ENCODE measurements at regions not wholly inside any gene's neighbourhood (a gene's known extent, or its start where the extent isn't known, plus 50 kb on each side); places are given as distances from the start of the nearest gene placed in this dataset.
"Not testable (repeated sequence)": the region's sequence is repeated elsewhere in the genome, so short reads cannot be mapped to it uniquely, and the experiment has no call there.

- H3K36me3 Mint-ChIP-seq, DNase-seq, H3K9me3 Mint-ChIP-seq, H3K27me3 Mint-ChIP-seq, H3K4me1 Mint-ChIP-seq, H3K27ac Mint-ChIP-seq, H3K4me3 Mint-ChIP-seq, CTCF ChIA-PET: not testable (repeated sequence)
Measured at GRCh38 chr2:90237923-90238361, 1546.5 kb downstream of the RPIA start.

GRCh38 chr2:90238505-90239230, 1547.2 kb downstream of the RPIA start:
- H3K4me1 Mint-ChIP-seq, H3K27me3 Mint-ChIP-seq, H3K9me3 Mint-ChIP-seq, H3K36me3 Mint-ChIP-seq, CTCF ChIA-PET, H3K4me3 Mint-ChIP-seq, DNase-seq, H3K27ac Mint-ChIP-seq: not testable (repeated sequence)

- H3K27me3 Mint-ChIP-seq, H3K4me1 Mint-ChIP-seq, H3K9me3 Mint-ChIP-seq, H3K36me3 Mint-ChIP-seq, H3K27ac Mint-ChIP-seq, H3K4me3 Mint-ChIP-seq, CTCF ChIA-PET, DNase-seq: not testable (repeated sequence)
Measured at GRCh38 chr2:90239769-90240168, 1548.3 kb downstream of the RPIA start.

GRCh38 chr2:90244902-90245765, 1553.7 kb downstream of the RPIA start:
- H3K27me3 Mint-ChIP-seq, H3K4me3 Mint-ChIP-seq, H3K4me1 Mint-ChIP-seq, DNase-seq, H3K36me3 Mint-ChIP-seq, CTCF ChIA-PET, H3K9me3 Mint-ChIP-seq, H3K27ac Mint-ChIP-seq: not testable (repeated sequence)

- H3K27me3 Mint-ChIP-seq, DNase-seq, H3K36me3 Mint-ChIP-seq, H3K4me1 Mint-ChIP-seq, H3K9me3 Mint-ChIP-seq, H3K27ac Mint-ChIP-seq, CTCF ChIA-PET, H3K4me3 Mint-ChIP-seq: not testable (repeated sequence)
Measured at GRCh38 chr2:90248400-90248799, 1556.9 kb downstream of the RPIA start.

- H3K36me3 Mint-ChIP-seq, CTCF ChIA-PET, H3K4me3 Mint-ChIP-seq, DNase-seq, H3K9me3 Mint-ChIP-seq, H3K4me1 Mint-ChIP-seq, H3K27me3 Mint-ChIP-seq, H3K27ac Mint-ChIP-seq: not testable (repeated sequence)
Measured at GRCh38 chr2:90250350-90250749, 1558.9 kb downstream of the RPIA start.

- CTCF ChIA-PET, H3K4me1 Mint-ChIP-seq, H3K27ac Mint-ChIP-seq, H3K9me3 Mint-ChIP-seq, H3K27me3 Mint-ChIP-seq, H3K4me3 Mint-ChIP-seq, DNase-seq, H3K36me3 Mint-ChIP-seq: not testable (repeated sequence)
Measured at GRCh38 chr2:90251576-90251975, 1560.1 kb downstream of the RPIA start.

- H3K4me1 Mint-ChIP-seq, H3K36me3 Mint-ChIP-seq, DNase-seq, H3K4me3 Mint-ChIP-seq, H3K27me3 Mint-ChIP-seq, CTCF ChIA-PET, H3K27ac Mint-ChIP-seq: not testable (repeated sequence)
- peaks cover 13% of the 10 kb centered on the region for H3K9me3 Mint-ChIP-seq
Measured at GRCh38 chr2:90253306-90253705, 1561.8 kb downstream of the RPIA start.

GRCh38 chr2:90266888-90267287, 1575.4 kb downstream of the RPIA start:
- CTCF ChIA-PET, H3K27me3 Mint-ChIP-seq, H3K9me3 Mint-ChIP-seq, H3K27ac Mint-ChIP-seq, H3K4me1 Mint-ChIP-seq, H3K4me3 Mint-ChIP-seq, DNase-seq, H3K36me3 Mint-ChIP-seq: not testable (repeated sequence)

GRCh38 chr2:90287751-90288150, 1596.3 kb downstream of the RPIA start:
- H3K4me3 Mint-ChIP-seq, H3K4me1 Mint-ChIP-seq, DNase-seq, H3K9me3 Mint-ChIP-seq, CTCF ChIA-PET, H3K27ac Mint-ChIP-seq, H3K27me3 Mint-ChIP-seq, H3K36me3 Mint-ChIP-seq: not testable (repeated sequence)

GRCh38 chr2:90288396-90288795, 1596.9 kb downstream of the RPIA start:
- H3K27ac Mint-ChIP-seq, H3K4me1 Mint-ChIP-seq, H3K36me3 Mint-ChIP-seq, DNase-seq, CTCF ChIA-PET, H3K4me3 Mint-ChIP-seq, H3K27me3 Mint-ChIP-seq, H3K9me3 Mint-ChIP-seq: not testable (repeated sequence)

GRCh38 chr2:90289291-90289980, 1598.0 kb downstream of the RPIA start:
- not testable (repeated sequence) for H3K9me3 Mint-ChIP-seq, H3K27me3 Mint-ChIP-seq

GRCh38 chr2:90290701-90291100, 1599.2 kb downstream of the RPIA start:
- H3K9me3 Mint-ChIP-seq, result not testable (repeated sequence)

More at GRCh38 chr2:90289291-90289980, 1598.0 kb downstream of the RPIA start:
- H3K36me3 Mint-ChIP-seq, CTCF ChIA-PET, H3K4me1 Mint-ChIP-seq, DNase-seq, H3K27ac Mint-ChIP-seq, H3K4me3 Mint-ChIP-seq: not testable (repeated sequence)

GRCh38 chr2:90291168-90291883, 1599.9 kb downstream of the RPIA start:
- H3K4me1 Mint-ChIP-seq, H3K4me3 Mint-ChIP-seq, CTCF ChIA-PET, H3K36me3 Mint-ChIP-seq, H3K27me3 Mint-ChIP-seq, H3K27ac Mint-ChIP-seq, H3K9me3 Mint-ChIP-seq: not testable (repeated sequence)
- peak; percentile 28 for DNase-seq

More at GRCh38 chr2:90290701-90291100, 1599.2 kb downstream of the RPIA start:
- H3K4me3 Mint-ChIP-seq, H3K4me1 Mint-ChIP-seq, H3K36me3 Mint-ChIP-seq, H3K27ac Mint-ChIP-seq, CTCF ChIA-PET, H3K27me3 Mint-ChIP-seq, DNase-seq: not testable (repeated sequence)
